ENCODE measurements at regions not wholly inside any gene's neighbourhood (a gene's known extent, or its start where the extent isn't known, plus 50 kb on each side); places are given as distances from the start of the nearest gene placed in this dataset.

DNA sequence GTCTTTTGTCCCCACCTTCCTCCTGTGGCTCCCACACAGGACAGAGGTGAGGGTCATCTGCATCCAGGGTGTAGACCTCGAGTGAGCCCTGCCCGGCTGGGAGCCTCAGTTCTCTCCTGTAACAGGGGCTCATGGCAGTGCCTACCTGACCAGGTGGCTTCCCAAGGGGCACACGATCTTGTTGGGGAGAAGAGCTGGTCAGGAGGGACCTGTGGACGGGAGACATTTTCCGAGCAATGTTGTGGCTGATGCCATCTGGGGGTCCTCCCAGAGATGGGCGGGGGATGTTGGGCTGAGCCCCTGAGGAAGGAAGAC lies 51.9 kb downstream of the CEBPB start:
- no peak for DNase-seq

DNA sequence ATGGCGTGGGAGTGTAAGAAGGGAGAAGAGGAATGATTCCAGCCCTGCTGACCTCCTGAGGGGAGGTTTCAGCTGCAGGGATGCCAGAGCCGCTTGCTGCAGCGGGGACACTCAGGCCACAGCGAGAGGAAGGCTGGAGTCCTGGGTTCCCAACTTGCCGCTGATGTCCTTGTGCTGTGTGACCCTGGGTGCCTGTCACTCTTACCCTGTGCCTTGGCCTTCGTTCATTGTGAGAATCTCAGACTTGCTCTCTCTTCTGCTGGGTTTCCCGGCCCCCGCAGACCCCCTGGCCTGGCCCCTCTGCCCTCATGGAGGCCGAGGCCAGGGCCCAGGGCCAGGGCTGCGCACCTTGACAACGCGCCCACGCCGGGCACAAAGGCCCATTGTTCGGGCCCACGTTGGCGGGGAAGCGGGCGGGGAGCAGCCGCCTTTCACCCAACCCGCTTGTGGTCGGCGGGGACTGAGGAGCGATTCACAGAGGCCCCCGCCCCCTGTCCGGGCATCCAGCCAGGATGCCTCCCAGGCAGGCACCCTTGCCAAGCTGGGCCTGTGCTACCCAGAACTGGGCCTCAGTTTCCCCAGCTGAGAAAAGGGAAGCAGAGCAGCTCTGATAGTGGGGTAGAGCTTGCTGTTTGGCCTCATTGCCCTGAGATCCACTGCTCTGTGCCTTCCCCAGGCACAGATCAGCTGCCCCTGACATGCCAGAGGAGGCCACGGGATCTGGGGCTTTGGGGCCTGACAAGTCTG lies 52.4 kb downstream of the CEBPB start:
- no peak for DNase-seq

DNA sequence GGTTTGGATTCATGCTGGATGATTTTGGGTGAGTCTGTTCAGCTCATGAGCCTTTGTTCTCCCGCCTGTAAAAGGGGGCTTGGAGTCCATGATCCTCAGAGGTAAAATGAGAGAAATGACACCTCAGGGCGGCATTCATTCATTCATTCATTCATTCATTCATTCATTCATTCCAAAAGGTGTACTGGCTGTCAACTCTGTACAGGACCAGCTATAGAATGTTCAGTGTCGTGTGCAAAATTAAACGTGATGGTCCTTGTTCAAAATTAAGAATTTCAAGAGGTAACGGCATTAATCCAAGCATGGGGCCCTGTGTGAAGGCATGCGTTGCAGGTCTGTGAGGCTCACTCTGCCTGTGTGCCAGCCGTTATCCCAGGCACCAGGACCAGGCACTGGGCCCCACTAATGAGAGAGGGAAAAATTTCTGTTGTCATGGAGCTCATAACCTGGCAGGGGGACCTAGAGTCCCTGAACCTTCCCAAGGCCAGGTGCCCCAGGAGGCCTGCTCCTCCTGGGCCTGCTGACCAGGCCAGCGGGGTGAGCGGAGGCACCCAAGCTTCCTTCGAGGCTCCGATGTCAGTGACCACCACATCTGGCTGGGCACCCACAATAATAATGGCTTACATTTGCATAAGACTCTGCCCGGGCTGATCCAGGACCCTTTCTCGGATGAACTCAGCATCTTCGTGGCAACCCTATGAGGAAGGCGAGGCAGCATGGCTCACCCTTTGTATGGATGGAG lies 53.2 kb downstream of the CEBPB start:
- DNase-seq = no peak

DNA sequence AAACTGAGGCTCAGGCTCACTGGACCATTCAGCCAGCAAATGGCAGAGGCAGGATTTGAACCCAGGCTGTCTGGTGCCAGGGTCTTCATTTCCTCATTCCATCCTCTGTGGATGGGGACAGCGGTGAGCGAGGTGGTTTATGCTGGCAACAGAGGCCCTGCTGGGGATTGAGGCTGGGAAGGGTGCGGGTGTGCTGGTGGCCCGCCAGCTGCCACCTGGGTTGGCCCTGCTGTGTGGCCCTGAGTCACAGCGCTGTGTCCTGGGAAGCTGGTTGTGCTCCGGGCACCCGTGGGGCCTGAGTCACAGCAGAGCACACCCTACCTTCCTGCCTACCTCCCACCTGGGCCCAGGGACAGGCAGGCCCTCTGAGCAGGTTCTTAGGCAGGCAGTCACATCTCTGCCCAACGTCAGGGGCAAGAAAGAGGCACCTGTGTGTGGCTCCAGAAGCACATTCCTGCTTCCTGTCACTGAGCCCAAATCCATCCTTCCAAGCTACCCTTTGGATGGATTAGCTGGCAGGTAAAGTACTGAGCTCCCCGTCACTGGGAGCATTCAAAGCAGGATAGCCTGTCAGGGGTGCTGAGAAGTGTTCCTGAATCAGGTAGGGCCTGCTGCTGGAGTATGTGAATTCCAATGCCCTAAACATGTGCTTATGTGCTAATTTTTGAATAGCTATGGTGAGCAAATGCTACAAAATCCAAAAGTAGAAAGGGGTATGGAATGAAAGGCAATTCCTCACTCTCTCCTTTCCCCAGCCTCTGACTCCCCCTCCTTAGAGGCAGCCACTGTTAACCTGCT lies 53.9 kb downstream of the CEBPB start:
- no peak for DNase-seq

DNA sequence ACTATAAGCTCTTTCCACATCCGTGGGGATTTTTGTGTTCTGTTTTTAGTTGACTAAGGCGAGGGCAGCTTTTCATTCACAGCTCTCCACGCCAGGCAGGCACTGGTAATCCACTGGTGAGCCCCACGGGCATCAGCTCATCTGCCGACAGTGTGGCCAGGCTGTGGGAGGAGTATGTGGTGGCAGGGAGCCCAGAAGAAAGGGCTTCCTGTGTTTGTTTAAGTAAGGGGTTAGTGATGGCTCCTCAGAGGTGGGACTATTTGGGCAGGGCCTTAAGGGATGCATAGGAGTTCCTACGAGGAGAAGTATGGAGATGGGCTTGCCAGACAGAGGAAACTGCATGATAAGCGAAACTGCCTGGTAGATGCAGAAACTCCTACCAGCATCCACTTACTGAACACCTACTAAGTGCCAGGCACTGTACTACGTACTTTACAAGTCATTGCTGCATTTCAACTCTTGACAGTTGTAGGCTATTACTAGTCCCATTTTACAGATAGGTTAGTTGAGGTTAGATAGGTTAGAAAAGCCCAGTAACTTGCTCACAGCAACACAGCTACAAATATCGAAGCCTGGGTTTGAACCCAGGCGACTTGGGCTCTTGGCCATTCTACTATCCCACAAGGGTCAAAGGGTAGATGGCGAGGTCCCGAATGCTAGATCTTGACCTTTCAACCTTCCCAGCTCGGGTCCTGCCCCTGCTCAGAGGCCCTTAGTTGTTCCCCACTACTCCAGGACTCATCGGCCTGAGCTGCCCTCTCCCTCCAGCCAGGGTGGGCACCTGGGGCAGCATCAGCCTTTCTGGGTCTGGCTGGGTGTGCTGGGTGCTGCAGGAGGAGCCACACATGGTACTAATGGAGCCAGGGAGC lies 55.1 kb downstream of the CEBPB start:
- no peak for DNase-seq

DNA sequence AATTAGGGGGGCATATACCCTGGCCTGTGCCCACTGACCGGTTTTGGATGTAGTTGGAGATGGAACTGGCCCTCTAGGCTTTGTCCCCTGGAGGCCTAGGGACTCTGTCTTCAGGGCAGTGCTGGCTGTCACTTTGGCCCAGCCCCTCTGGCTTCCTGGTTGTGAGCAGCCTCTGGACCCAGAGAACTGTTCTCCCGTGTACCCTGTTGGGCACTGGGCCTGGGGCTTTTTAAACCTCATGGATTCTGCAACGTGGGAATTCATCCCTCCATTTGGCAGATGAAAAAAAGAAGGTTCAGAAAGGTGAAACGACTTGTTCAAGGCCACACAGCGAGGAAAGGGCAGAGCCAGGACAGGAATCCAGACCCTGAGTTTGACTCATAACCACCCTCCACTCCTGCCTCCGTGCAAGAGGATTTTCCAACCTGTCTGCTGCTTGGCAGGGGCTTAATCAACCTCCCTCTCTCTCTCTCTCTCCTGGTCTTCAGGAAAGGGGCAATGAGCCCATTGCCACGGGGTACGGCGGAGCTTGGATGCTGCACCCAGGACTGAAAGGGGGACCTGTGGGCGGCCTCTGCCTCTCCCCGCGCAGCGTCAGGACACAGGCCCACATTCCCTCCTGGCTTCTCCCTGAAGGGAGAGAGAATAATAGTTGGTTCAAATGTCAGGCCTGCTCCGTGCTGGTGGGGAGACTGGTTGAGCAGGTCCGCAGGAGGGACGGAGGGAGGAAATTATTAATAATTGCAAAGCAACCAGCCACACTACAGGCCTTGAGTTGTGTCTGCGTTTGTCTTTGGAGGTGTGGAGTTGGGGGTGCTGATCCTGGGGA lies 56.0 kb downstream of the CEBPB start:
- DNase-seq = no peak

DNA sequence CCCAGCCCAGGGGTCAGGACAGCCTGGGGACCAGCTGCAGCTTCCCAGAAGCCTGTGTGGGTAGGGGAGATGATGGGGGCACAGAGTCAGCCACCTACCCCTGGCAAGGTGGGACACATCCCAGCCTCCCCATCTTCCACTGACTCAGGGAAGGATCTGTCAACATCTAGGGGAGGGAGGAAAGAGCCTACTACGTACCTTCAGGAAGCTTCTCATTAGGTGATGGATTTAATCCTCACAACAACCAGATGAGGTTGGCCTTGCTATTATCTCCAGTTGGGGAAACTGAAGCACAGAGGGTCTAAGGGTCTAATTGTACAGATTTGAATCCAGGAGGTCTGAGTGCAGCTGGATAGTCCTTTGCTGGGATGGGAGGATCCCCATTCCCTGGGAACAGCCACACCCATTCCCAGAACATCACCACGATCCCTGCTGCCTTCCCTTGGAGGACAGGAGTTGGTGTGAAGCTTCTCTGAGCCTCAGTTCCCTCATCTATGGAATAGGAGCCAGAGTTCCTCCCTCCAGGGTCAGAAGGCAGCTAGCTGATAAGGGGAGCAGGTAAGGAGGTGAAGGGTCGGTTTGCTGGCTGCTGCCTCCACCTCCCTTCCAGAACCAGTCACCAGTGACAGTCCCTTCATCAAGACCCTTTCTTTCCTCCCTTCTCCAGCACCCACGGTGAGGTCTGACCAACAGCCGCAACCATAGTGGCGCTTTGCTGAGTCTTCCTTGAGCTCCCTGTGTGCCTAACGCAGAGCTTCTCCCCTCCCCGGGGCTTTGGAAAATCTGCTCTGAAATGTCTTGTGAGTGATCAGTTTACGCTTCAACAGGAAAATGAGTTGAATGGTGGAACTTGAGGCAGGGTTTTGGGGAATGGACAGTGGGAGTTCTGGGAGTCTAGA lies 56.8 kb downstream of the CEBPB start:
- DNase-seq = no peak

DNA sequence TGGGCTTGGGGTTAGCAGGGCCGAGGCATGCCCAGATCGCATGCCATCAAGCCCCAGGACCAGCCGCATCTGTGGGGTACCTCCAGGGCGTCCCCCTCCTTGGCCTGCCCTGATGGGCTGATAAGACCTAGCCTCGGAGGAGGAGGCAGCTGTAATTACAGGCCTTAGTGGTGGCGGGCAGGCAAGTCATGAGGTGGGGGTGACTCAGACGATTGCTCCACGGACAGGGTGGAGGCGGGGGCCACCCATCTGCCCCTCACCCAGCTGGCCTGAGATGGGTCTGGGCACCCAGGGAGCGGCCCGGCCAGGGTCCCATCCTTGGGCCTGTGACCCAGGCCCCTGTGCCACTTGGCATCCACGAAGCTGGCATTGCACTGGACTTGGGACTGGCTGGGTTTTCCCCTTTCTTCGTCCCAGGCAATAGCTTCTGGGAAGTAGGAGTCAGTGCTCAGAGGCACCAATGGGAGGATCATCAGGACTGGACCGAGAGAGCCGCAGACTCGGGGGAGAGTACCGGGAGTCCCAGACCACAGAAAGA lies 57.5 kb downstream of the CEBPB start:
- no peak for DNase-seq

DNA sequence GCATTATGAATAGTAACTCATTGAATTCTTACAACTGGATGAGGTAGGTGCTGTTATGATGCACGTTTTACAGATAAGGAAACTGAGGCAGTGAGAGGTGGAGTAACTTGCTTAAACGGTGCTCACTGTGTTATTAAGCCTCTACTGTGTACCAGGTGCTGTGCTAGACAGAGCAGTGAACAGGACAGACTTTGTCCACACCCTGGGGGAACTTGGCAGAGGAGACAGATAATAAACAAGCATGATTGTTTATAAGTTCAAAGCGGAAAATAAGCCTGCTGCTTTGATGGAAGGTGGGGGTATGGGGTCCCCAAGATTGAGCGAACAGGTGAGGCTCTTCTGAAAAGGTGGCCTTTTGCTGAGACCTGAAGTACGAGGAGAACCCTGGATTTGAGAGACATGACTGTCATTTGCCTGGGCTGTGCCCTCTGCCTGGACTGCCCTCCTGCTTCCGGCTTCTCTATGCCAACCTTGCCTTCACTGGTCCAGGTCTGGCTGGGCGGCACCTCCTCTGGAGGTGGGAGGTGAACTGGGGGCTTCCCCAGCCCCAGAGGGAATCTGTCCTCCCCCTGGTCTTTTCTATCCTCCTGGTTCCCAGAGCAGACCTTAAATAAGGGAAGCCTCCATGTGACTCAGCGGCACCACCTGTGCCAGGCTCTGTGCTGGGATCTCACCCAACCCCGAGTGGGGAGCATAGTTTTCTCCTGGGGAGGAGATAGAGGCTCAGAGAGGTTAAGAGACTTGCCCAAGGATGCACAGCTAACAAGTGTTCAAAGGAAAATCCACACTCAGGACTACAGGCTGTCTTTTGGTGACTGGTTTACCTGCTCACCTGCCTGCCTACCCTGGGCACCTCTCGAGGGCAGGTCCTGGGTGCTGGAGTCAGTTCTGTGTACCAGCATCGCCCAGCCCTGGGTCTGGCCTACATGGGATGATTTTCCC lies 59.1 kb downstream of the CEBPB start:
- no peak for DNase-seq

DNA sequence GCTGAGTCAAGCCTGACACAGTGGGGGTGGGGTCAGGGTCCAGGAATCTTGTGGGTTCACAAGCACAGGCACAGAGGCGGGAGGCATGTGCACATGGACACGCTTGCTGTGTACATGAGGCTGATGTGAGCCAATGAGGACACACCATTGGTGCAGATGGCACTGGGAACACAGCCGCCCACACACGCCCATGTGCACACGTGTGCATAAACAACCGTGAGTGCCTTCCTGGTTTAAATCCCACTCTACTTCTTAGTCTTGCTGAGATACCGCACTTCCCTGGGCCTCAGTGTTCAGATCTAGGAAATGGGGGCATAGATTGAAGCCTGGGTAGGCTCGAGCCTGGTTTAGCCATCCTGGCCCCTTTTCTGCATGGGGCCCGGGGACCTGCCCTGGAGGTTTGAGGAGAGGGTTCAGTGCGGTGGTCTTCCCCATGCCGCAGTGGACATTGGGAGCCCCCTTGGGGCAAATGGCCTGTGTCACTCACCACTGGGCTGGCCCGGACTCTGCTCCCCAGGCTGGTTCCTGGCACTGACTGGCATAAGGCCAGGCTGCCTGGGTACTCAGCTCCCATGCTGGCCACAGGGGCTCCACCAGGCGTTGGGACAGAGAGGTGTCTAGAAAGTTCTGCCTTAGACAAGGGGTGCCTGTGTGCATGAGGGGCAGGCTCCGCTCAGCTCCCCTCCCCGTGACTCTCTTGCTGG lies 60.2 kb downstream of the CEBPB start:
- no peak for DNase-seq

DNA sequence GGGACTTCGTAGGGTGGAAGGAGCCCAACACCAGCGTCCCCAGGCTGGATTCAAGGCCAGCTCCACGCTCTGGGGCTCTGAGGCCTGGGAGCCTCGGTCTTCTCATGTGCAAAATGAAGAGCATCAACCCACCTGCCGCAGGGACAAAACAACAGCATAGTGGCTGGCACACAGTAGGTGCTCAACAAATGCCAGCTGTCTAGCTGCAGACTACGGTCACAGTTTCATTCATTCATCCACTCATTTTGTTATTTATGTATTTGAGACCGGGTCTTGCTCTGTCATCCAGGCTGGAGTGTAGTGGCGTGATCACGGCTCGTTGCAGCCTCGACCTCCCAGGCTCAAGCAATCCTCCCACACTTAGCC lies 60.7 kb downstream of the CEBPB start:
- DNase-seq = no peak

DNA sequence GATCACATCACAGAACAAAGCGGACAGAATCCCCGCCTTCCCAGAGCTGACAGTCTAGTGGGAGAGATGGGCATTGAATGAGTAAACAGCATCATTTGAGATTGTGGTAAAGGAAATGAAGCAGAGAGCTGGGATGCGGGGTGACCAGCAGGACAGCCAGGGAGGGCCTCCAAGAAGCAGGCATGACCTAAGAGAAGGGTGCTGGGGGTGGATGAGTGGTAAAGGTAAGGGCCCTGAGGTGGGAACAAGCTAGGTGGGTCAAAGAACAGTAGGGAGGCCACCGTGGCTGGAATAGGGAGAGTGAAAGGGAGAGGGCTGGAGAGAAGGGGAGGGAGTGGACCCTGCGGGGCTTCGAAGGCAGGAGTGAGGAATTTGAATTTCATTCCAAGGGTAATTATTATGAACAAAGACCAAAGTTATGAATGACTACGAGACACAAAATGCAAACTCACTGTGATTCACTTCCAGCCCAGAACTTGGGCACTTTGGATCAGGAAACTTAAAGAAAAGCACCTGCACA lies 61.4 kb downstream of the CEBPB start:
- DNase-seq = no peak

DNA sequence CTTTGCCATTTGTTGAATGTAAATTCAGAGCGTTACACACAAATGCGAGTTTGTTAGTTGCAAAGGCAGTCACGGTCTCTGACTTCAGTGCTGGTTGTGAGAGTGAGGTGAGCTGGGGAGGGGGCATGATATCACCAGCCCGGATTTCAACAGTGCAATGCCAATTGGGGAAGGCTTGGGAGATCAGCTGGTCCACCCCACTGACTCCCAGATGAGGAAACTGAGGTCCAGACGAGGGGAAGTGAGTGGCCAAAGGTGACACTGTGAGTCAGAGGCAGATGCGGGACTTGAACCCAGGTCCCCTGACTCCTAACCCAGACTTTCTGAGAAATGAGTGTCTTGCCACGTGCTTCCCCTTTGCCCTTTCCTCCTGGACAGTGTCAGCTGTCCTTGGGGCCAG lies 62.1 kb downstream of the CEBPB start:
- no peak for DNase-seq

DNA sequence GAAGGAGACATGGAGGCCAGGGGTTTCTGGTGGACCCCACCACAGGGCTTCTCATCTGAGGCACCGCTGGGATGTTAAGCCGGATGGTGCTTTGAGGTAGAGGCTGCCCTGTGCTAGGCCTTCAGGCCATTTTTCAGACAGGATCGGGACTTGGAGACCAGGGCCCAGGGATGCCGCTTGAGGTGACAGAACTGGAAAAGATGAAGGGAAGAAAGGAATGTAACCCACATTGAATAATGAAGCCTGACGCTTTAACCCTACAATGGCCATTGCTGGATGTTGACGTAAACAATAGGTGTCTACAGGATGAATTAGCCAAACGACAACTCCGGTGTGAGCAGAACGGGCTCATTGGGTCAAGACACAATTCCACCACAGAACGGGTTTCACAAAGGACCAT lies 62.5 kb downstream of the CEBPB start:
- DNase-seq = no peak

DNA sequence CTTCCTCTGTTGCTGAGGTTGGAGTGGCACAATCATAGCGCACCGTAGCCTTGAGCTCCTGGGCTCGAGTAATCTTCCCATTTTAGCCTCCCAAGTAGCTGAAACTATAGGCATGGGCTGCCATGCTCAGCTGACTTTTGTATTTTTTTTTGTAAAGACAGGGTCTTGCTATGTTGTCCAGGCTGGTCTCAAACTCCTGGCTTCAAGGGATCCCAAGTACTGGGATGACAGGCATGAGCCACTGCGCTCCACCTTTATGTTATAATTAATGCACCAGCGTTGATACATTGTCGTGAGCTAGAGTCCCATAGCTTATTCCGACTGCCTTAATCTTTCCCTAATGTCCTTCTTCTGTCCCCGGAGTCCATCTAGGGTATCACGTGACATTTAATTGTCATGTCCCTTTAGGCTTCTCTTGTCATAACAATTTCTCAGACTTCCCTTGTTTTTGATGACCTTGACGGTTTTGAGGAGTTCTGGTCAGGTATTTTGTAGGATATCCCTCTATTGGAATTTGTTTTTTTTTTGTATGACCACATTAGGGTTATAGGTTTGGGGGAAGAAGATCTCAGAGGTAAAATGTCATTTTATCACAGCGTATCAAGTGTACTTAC lies 63.9 kb downstream of the CEBPB start:
- DNase-seq = no peak

DNA sequence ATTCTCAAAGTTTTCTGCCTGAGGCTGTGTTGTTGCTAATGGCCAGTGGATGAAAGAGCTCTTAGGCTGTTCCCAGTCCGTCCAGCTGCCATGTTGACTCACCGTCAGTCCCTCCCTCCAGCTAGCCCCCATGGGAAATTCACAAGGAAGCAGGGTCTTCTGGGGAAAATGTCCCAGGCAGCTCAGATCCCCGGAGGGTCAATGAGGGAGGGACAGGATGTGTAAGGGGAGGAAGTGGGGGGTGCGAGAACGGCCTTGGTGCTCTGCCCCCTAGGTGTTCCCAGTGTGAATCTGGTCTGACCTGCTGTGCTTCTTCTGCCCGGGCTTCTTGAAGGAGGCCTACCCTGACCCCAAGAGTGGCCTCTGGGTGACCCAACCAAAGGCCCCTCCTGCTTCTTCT lies 65.9 kb downstream of the CEBPB start:
- no peak for DNase-seq

DNA sequence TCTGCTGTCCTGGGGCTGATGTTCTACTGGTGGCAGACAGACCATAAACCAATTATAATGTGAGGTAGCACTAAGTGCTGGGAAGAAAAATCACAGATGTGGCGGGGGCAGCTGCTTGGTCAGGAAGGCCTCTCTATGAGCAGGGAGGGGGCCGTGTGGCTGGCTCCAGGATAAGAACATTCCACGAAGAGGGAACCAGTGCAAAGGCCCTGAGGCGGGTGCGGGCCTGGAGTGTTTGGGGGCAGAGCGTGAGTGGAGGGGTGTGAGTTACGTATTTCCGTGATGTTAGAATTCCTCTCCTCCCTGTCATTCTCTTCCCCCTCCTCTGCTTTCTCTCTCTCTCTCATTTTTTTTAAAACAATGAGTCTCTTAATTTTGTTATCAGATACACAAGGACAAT lies 67.2 kb downstream of the CEBPB start:
- no peak for DNase-seq

DNA sequence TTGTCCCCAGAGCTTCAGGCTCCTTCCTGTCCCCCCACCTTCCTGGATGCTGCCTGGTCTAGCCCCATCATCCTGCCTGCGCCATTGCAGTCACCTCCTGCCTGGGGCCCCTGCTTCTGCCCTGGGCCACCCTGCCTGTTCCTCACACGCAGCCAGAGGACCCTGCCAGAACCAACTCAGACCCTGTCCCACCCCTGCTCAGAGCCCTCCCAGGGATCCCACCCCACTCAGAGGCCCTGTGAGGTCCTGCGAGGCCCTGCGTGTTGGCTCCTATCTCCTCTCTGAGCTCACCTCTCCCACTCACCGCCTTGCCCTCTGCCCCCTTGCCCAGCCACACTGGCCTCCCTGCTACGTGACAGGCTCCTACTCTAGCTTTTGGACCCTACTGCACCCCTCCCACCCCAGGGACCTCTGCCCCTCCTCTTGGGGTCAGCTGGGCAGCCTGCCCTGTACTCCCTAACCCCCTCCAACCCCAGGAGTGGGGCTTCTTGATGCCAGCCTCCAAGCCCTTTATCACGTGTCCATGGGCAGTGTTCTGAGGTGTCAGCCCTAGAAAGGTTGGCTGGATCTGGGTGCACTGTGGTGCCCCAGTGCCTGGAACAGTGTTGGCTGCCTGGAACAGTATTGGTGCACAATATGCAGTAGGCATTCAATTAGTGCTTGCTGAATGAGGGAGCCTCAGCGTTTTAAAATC lies 68.3 kb downstream of the CEBPB start:
- no peak for DNase-seq
